Activated CD4-positive, alpha-beta memory T cell treated with anti-CD3 and anti-CD28 coated beads, Interleukin-2, amount 10 ng/mL, durations not matched to agents 7 days and 5 days (primary cell): ENCODE measurements at regions not wholly inside any gene's neighbourhood (a gene's known extent, or its start where the extent isn't known, plus 50 kb on each side); places are given as distances from the start of the nearest gene placed in this dataset.

Experiments
- CTCF ChIA-PET: fragments of 350-600 bp; sonication (Branson Sonifier 250); formaldehyde crosslinking; loops from one replicate; lab custom pipeline; 2021; ENCODE audit warnings: antibody characterized with exemption, inconsistent platforms; lab: Charles Lee
- POLR2A ChIA-PET: fragments of 350-600 bp; sonication (Branson Sonifier 250); formaldehyde crosslinking; loops from one replicate; lab custom pipeline; 2021; ENCODE audit warnings: antibody characterized with exemption; lab: Charles Lee
- DNase-seq: peaks from one replicate; pipeline ENCODE4 v3.0.0-alpha.2; 2020
- H3K27ac Mint-ChIP-seq: one replicate; pipeline ENCODE4 v1.8.0; 2021; ENCODE audit warnings: mild to moderate bottlenecking, mixed read lengths
- H3K27me3 Mint-ChIP-seq: one replicate; pipeline ENCODE4 v1.8.0; 2021; ENCODE audit warnings: mixed read lengths
- H3K36me3 Mint-ChIP-seq: one replicate; pipeline ENCODE4 v1.8.0; 2021; ENCODE audit warnings: low read depth, mixed read lengths
- H3K4me1 Mint-ChIP-seq: one replicate; pipeline ENCODE4 v1.8.0; 2021; ENCODE audit warnings: mixed read lengths
- H3K4me3 Mint-ChIP-seq: one replicate; pipeline ENCODE4 v1.8.0; 2021; ENCODE audit warnings: mild to moderate bottlenecking, mixed read lengths
- H3K9me3 Mint-ChIP-seq: one replicate; pipeline ENCODE4 v1.8.0; 2021; ENCODE audit warnings: mixed read lengths

- ChIA-PET POLR2A (no interaction called here), CTCF (interaction anchor here (0.7 kb wide), 1 partner anchor 73 kb away, joined by 3 read pairs; no protein-coding TSS in a partner anchor)
- Mint-ChIP-seq H3K9me3 (peaks cover under 1% of the 10 kb centered on the region), H3K4me1 (peaks cover 2% of the 10 kb centered on the region), H3K27me3 (no peaks in the 10 kb centered on the region), H3K4me3 (no peak overlapping the region), H3K27ac (no peak overlapping the region), H3K36me3 (no peaks in the 10 kb centered on the region)
- DNase-seq: no peak
These were observed 129.5 kb downstream of the FAM76B start for GRCh38 chr11:95660038-95660437.

DNA sequence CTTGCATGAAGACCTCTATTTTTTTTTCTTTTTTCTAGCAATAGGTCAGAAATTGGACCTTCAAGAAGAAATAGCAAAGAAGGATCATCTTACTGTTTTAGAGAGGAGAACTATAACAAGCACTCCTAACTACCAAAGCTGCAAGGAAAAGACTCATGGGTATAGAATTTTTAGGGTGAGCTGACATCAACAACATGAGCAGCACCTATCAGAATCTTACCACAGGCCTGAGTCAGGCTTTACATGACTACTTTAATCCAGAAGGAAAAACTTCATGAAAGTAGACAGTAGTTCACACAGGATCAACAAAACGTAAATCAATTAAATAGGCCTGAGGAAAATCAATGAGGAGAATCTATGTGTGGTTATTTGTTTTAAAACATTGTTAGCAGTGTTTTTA is 130.5 kb downstream of the FAM76B start:
- Mint-ChIP-seq H3K27ac (no peak overlapping the region), H3K36me3 (no peaks in the 10 kb centered on the region), H3K9me3 (no peaks in the 10 kb centered on the region), H3K27me3 (no peaks in the 10 kb centered on the region), H3K4me1 (peaks cover 2% of the 10 kb centered on the region), H3K4me3 (no peak overlapping the region)
- CTCF ChIA-PET: no interaction called here
- POLR2A ChIA-PET: no interaction called here
- DNase-seq: no peak

DNA sequence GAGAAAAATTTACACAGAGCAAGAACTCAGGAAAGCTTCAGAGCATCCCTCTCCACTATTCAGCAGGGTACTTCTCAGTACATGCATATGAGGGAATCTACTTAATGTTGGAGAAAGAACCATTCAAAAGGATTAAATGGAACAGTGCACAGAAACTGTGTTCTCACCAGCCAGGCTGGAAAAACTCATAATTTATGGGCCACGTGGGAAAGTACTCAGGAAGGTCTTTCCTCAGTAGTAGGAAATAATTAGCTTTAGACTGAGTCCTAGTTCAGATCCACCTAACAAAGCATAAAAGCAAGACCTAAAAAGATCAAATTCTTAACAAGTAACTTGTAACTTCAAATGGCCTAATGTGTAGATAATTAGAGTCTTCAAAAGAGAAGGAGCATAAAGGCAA is 134.0 kb downstream of the FAM76B start:
- ChIA-PET POLR2A (no interaction called here), CTCF (no interaction called here)
- no peaks in the 10 kb centered on the region for H3K36me3 Mint-ChIP-seq
- no peak overlapping the region for H3K4me3 Mint-ChIP-seq
- H3K27ac Mint-ChIP-seq: no peak overlapping the region
- H3K9me3 Mint-ChIP-seq: no peaks in the 10 kb centered on the region
- peaks cover 2% of the 10 kb centered on the region for H3K4me1 Mint-ChIP-seq
- no peak for DNase-seq
- H3K27me3 Mint-ChIP-seq: peaks cover 2% of the 10 kb centered on the region

DNA sequence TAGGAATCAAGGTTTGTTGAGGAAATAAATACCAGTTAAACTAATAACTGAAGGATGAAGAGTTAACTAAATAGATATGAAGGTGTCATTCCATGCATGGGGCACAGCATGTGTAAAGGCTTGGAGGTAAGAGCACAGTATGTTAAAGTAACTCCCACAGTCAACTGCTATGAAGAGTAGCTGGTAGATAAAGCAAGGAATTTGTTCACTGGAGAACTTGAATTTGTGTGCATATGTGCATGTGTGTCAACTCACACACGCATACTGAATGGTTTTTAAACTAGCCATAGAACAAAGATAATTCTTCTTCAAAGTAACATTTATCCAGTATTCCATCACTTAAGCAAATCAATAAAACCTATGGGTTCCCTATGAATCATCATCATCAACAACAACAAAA is 135.9 kb downstream of the FAM76B start:
- Mint-ChIP-seq H3K27ac (no peak overlapping the region), H3K36me3 (no peaks in the 10 kb centered on the region), H3K4me3 (no peak overlapping the region), H3K9me3 (no peaks in the 10 kb centered on the region), H3K27me3 (peaks cover 2% of the 10 kb centered on the region), H3K4me1 (no peaks in the 10 kb centered on the region)
- DNase-seq: no peak
- ChIA-PET CTCF (no interaction called here), POLR2A (no interaction called here)

- H3K27me3 Mint-ChIP-seq: peaks cover 2% of the 10 kb centered on the region
- H3K9me3 Mint-ChIP-seq: no peaks in the 10 kb centered on the region
- CTCF ChIA-PET: no interaction called here
- H3K27ac Mint-ChIP-seq: no peak overlapping the region
- POLR2A ChIA-PET: no interaction called here
- no peaks in the 10 kb centered on the region for H3K4me1 Mint-ChIP-seq
- H3K4me3 Mint-ChIP-seq: no peak overlapping the region
- DNase-seq: no peak
- H3K36me3 Mint-ChIP-seq: no peaks in the 10 kb centered on the region
These were observed 136.5 kb downstream of the FAM76B start for GRCh38 chr11:95653099-95653498.

DNA sequence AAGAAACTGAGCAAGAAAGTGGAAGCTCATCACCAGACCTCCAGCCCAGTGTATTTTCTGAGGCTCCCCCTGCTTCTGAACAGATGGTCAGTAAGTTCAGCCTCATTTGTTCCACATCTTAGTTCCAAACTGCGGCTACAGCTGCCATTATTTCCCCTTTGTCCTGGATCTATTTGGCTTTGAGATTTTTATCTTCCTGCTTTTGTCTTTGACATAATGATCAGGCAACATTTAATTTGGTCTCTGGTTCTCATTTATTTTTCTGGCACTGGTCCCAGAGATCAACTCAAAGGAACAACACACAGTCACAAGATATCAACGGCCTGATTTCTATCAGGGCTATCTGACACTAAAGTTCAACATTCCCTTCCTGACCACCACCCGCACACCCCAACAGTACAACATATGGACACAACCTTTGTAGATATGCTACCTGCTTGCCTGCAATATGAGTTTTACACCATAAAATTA is 137.5 kb downstream of the FAM76B start:
- POLR2A ChIA-PET: no interaction called here
- Mint-ChIP-seq H3K9me3 (no peaks in the 10 kb centered on the region), H3K27me3 (peaks cover 2% of the 10 kb centered on the region), H3K36me3 (no peaks in the 10 kb centered on the region), H3K4me3 (no peak overlapping the region), H3K4me1 (no peaks in the 10 kb centered on the region), H3K27ac (no peak overlapping the region)
- DNase-seq: no peak
- CTCF ChIA-PET: no interaction called here

DNA sequence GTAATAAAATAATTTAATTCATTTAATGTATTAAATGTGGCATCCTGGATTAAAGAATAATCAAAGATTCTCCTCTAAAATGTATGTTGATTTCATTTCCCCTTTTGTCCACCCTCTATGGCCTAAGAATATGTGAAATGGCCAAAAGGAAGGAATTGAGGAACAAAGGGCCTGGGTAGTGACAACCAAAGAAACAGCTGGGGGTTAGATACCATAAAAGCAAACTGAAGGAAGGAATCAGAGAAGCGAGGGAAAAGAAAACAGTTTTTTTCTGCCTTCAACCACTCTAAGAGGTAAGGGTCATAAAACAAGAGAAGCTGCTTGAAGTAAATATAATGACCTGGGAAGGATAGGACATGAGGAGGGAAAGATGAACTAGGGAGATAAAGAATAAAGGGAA is 139.3 kb downstream of the FAM76B start:
- Mint-ChIP-seq H3K27ac (no peak overlapping the region), H3K36me3 (no peaks in the 10 kb centered on the region), H3K9me3 (no peaks in the 10 kb centered on the region), H3K4me3 (no peak overlapping the region), H3K27me3 (peaks cover 2% of the 10 kb centered on the region), H3K4me1 (no peaks in the 10 kb centered on the region)
- POLR2A ChIA-PET: no interaction called here
- CTCF ChIA-PET: no interaction called here
- no peak for DNase-seq

- H3K36me3 Mint-ChIP-seq: no peaks in the 10 kb centered on the region
- no peaks in the 10 kb centered on the region for H3K9me3 Mint-ChIP-seq
- H3K27me3 Mint-ChIP-seq: peaks cover 2% of the 10 kb centered on the region
- no peak overlapping the region for H3K27ac Mint-ChIP-seq
- ChIA-PET CTCF (no interaction called here), POLR2A (no interaction called here)
- no peak overlapping the region for H3K4me3 Mint-ChIP-seq
- DNase-seq: no peak
- H3K4me1 Mint-ChIP-seq: no peaks in the 10 kb centered on the region
These were observed 141.7 kb downstream of the FAM76B start for GRCh38 chr11:95647871-95648270.

GRCh38 chr11:95647355-95647754 is 142.2 kb downstream of the FAM76B start:
- Mint-ChIP-seq H3K4me3 (no peak overlapping the region), H3K27ac (no peak overlapping the region), H3K4me1 (peaks cover 1% of the 10 kb centered on the region), H3K36me3 (no peaks in the 10 kb centered on the region), H3K9me3 (peaks cover 1% of the 10 kb centered on the region), H3K27me3 (no peaks in the 10 kb centered on the region)
- ChIA-PET POLR2A (no interaction called here), CTCF (interaction anchor here (1.6 kb wide), 1 partner anchor 58 kb away, joined by 4 read pairs; no protein-coding TSS in a partner anchor)
- DNase-seq: no peak

DNA sequence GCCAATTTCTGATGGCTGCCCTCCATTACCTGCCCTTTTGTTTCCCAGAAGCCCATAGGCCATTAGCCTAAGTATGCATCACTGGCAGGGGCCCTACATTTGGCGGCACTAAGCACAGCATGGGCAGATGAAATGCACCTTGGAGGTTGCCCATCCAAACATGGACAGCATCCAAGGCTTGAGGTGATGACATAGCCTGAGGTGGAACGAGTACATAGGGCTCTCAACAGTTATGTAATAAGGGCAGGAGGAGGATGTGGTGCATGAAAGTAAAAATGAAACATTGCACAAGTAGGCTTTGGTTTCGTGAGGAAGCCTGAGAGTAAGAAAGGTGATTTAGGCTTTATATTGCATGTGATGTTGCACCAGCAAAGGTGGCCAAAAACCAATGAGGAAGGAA is 148.1 kb downstream of the FAM76B start:
- Mint-ChIP-seq H3K4me1 (peaks cover 10% of the 10 kb centered on the region), H3K36me3 (no peaks in the 10 kb centered on the region), H3K27ac (no peak overlapping the region), H3K9me3 (peaks cover 4% of the 10 kb centered on the region), H3K4me3 (no peak overlapping the region), H3K27me3 (no peaks in the 10 kb centered on the region)
- ChIA-PET CTCF (no interaction called here), POLR2A (interaction anchor here (1.4 kb wide), 1 partner anchor 42 kb away, joined by 3 read pairs; no protein-coding TSS in a partner anchor)
- peak; percentile 17 for DNase-seq

DNA sequence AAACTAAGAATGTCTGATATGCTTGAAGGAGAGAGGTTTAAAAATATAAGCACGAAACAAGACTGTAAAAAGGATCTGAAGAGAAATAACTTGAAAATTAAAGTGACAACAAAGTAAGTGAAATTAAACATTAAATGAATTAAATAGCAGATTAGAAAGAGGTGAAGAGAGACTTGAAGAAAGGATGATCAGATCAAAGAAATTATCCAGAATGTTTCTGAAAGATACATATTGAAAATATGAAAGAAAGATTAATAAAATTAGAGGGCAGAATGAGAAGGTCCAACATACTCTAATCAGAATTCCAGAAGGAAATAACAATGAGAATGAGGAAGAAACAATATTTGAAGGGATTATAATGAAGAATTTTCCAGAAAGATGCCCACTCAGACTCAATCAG is 151.1 kb downstream of the FAM76B start:
- CTCF ChIA-PET: no interaction called here
- H3K27me3 Mint-ChIP-seq: no peaks in the 10 kb centered on the region
- no peak for DNase-seq
- H3K9me3 Mint-ChIP-seq: peaks cover 4% of the 10 kb centered on the region
- H3K36me3 Mint-ChIP-seq: no peaks in the 10 kb centered on the region
- no peak overlapping the region for H3K4me3 Mint-ChIP-seq
- peaks cover 10% of the 10 kb centered on the region for H3K4me1 Mint-ChIP-seq
- POLR2A ChIA-PET: no interaction called here
- no peak overlapping the region for H3K27ac Mint-ChIP-seq

DNA sequence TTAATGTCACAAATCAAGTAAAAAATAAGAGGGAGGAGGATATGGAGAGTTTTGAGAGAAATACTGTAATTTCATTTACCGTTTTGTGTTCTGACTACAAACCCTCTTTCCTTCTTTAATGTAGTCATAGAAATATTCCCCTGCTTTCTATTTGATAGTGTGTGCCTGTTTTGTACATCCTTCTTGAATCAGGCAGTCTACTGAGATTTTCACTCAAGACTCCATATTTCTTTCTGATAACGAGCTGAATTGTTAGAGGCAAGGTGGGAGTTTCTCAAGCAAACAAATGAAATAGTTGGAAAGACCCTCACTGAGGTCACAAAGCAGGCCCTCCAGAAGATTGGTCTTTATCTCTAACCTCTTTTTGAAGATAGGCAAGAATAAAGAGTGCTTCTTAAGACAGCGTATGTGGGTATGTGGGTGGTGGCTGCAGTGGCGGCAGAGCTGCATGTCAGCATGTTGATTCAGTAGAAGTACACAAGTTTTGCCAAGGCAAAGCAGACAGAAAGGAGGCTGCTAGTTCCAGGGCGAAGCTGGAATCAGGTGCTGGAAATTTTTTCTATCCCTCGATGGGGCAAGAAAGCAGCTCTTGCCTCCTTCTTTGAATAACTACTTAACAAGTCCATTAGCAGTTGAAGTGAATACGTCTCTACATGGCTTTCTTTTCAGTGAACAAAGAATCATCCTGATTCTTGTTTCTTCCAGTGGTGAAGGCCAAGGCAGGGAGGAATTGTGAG is 164.2 kb downstream of the FAM76B start:
- DNase-seq: no peak
- no peaks in the 10 kb centered on the region for H3K36me3 Mint-ChIP-seq
- ChIA-PET POLR2A (no interaction called here), CTCF (no interaction called here)
- H3K9me3 Mint-ChIP-seq: peaks cover 2% of the 10 kb centered on the region
- no peak overlapping the region for H3K27ac Mint-ChIP-seq
- no peaks in the 10 kb centered on the region for H3K27me3 Mint-ChIP-seq
- H3K4me1 Mint-ChIP-seq: no peaks in the 10 kb centered on the region
- H3K4me3 Mint-ChIP-seq: no peak overlapping the region

GRCh38 chr11:95616256-95616804 is 173.3 kb downstream of the FAM76B start:
- no peaks in the 10 kb centered on the region for H3K27me3 Mint-ChIP-seq
- ChIA-PET POLR2A (no interaction called here), CTCF (no interaction called here)
- no peaks in the 10 kb centered on the region for H3K36me3 Mint-ChIP-seq
- H3K4me3 Mint-ChIP-seq: no peak overlapping the region
- H3K9me3 Mint-ChIP-seq: peaks cover 8% of the 10 kb centered on the region
- H3K27ac Mint-ChIP-seq: no peak overlapping the region
- H3K4me1 Mint-ChIP-seq: no peaks in the 10 kb centered on the region
- DNase-seq: no peak

DNA sequence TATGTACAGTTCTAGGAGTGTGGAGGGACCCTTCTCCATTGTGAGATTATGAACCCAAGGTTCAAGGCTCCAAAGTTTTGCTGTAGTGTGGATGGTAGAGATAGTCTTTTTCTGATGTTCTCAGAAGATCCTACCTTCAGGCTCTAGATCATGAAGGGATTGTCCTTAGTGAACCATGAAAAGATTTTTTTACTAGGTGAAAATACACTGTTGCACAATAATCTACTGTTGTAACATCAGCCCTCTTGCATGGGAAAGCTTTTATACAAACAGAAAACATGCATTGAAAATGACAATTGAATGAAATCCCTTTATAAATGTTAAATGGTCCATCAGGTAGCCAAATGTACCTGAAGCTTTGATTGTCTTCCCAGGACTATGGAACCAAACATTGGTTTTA is 177.8 kb downstream of the FAM76B start:
- Mint-ChIP-seq H3K4me1 (no peaks in the 10 kb centered on the region), H3K27ac (no peak overlapping the region), H3K9me3 (no peaks in the 10 kb centered on the region), H3K4me3 (no peak overlapping the region), H3K27me3 (no peaks in the 10 kb centered on the region), H3K36me3 (no peaks in the 10 kb centered on the region)
- ChIA-PET POLR2A (interaction anchor here (0.6 kb wide), 1 partner anchor 224 kb away, joined by 4 read pairs; no protein-coding TSS in a partner anchor), CTCF (no interaction called here)
- no peak for DNase-seq
